ENCODE measurements at regions not wholly inside any gene's neighbourhood (a gene's known extent, or its start where the extent isn't known, plus 50 kb on each side); places are given as distances from the start of the nearest gene placed in this dataset.
"Not testable (repeated sequence)": the region's sequence is repeated elsewhere in the genome, so short reads cannot be mapped to it uniquely, and the experiment has no call there.

- not testable (repeated sequence) for H3K4me2 ChIP-seq (ENCODE audit: low read length); H3K9me2 ChIP-seq (ENCODE audit: insufficient read depth, low read length); H3K4me3 ChIP-seq (ENCODE audit: low read length); H3K9ac ChIP-seq (ENCODE audit: low read length); H4K20me1 ChIP-seq (ENCODE audit: insufficient read depth); H3K9me3 ChIP-seq (ENCODE audit: low read length); H3K27ac ChIP-seq (ENCODE audit: low read length); H3K36me3 ChIP-seq (ENCODE audit: insufficient read depth, low read length); H3F3A ChIP-seq (ENCODE audit: insufficient read depth, low read length, poor library complexity, severe bottlenecking); H3K27me3 ChIP-seq (ENCODE audit: insufficient read depth, low read depth, low read length); H3K79me2 ChIP-seq (replicated peaks; ENCODE audit: insufficient read depth, low read length); H2AFZ ChIP-seq (ENCODE audit: low read depth, low read length)
Measured at GRCh38 chr9:97248252-97248651, 59.2 kb upstream of the CCDC180 start.

DNA sequence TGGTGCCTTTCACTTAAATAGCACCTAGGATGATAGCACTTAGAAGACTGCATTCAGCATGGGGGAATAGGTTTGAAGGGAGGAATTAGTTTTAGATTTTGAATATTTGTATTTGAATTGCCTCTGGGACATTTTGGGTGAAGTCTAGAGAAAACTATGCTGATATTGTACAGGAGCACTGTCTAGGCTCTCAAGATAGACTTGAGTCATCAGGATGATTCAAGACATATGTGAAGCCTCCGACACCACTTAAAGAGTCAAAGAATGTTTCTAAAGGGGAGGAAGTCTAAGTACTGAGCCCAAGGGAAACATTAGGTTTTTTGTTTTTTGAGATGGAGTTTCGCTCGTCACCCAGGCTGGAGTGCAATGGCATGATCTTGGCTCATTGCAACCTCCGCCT, 63.9 kb upstream of the CCDC180 start:
- Histone ChIP-seq H3K27me3 (ENCODE audit: insufficient read depth, low read depth, low read length) (no peaks in the 10 kb centered on the region), H4K20me1 (ENCODE audit: insufficient read depth) (no peaks in the 10 kb centered on the region), H3K36me3 (ENCODE audit: insufficient read depth, low read length) (no peaks in the 10 kb centered on the region), H2AFZ (ENCODE audit: low read depth, low read length) (no peak overlapping the region), H3K79me2 (replicated peaks; ENCODE audit: insufficient read depth, low read length) (peaks cover 5% of the 10 kb centered on the region), H3K9me2 (ENCODE audit: insufficient read depth, low read length) (no peaks in the 10 kb centered on the region), H3F3A (ENCODE audit: insufficient read depth, low read length, poor library complexity, severe bottlenecking) (no peaks in the 10 kb centered on the region), H3K9me3 (ENCODE audit: low read length) (no peaks in the 10 kb centered on the region), H3K27ac (ENCODE audit: low read length) (no peak overlapping the region), H3K9ac (ENCODE audit: low read length) (no peak overlapping the region), H3K4me2 (ENCODE audit: low read length) (no peak overlapping the region), H3K4me3 (ENCODE audit: low read length) (no peak overlapping the region)
- no peak for TF ChIP-seq TAF1 (IDR thresholded peaks at IDR 0.05; ENCODE audit: low read depth)
- TF ChIP-seq EZH2 (IDR thresholded peaks at IDR 0.05; ENCODE audit: borderline replicate concordance, insufficient read depth, low read length, poor library complexity, severe bottlenecking) = no peak
- TF ChIP-seq, protein P1, sequence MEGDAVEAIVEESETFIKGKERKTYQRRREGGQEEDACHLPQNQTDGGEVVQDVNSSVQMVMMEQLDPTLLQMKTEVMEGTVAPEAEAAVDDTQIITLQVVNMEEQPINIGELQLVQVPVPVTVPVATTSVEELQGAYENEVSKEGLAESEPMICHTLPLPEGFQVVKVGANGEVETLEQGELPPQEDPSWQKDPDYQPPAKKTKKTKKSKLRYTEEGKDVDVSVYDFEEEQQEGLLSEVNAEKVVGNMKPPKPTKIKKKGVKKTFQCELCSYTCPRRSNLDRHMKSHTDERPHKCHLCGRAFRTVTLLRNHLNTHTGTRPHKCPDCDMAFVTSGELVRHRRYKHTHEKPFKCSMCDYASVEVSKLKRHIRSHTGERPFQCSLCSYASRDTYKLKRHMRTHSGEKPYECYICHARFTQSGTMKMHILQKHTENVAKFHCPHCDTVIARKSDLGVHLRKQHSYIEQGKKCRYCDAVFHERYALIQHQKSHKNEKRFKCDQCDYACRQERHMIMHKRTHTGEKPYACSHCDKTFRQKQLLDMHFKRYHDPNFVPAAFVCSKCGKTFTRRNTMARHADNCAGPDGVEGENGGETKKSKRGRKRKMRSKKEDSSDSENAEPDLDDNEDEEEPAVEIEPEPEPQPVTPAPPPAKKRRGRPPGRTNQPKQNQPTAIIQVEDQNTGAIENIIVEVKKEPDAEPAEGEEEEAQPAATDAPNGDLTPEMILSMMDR (IDR thresholded peaks at IDR 0.05; ENCODE audit: poor library complexity, severe bottlenecking) = no peak
- no peak for TF ChIP-seq SMC3 (conservative IDR thresholded peaks at IDR 0.05; ENCODE audit: poor library complexity)
- no peak for TF ChIP-seq EP300 (conservative IDR thresholded peaks at IDR 0.05; ENCODE audit: poor library complexity, severe bottlenecking)
- TF ChIP-seq MXI1 (conservative IDR thresholded peaks at IDR 0.05; ENCODE audit: poor library complexity, severe bottlenecking) = no peak
- TF ChIP-seq RAD21 (conservative IDR thresholded peaks at IDR 0.05) = no peak
- TF ChIP-seq REST (IDR thresholded peaks at IDR 0.05; ENCODE audit: borderline replicate concordance) = no peak
- TF ChIP-seq POLR2AphosphoS5 (IDR thresholded peaks at IDR 0.05) = no peak

GRCh38 chr9:97241430-97241829, 66.0 kb upstream of the CCDC180 start:
- H3K27ac ChIP-seq (ENCODE audit: low read length); H3K4me2 ChIP-seq (ENCODE audit: low read length); H3K4me3 ChIP-seq (ENCODE audit: low read length); H2AFZ ChIP-seq (ENCODE audit: low read depth, low read length); H3F3A ChIP-seq (ENCODE audit: insufficient read depth, low read length, poor library complexity, severe bottlenecking); H3K79me2 ChIP-seq (replicated peaks; ENCODE audit: insufficient read depth, low read length); H3K36me3 ChIP-seq (ENCODE audit: insufficient read depth, low read length); H3K9me2 ChIP-seq (ENCODE audit: insufficient read depth, low read length); H3K9me3 ChIP-seq (ENCODE audit: low read length); H3K27me3 ChIP-seq (ENCODE audit: insufficient read depth, low read depth, low read length); H4K20me1 ChIP-seq (ENCODE audit: insufficient read depth); H3K9ac ChIP-seq (ENCODE audit: low read length): not testable (repeated sequence)

Measured in neural cell (in vitro differentiated cells).